Hepatocyte (in vitro differentiated cells): ENCODE measurements at regions not wholly inside any gene's neighbourhood (a gene's known extent, or its start where the extent isn't known, plus 50 kb on each side); places are given as distances from the start of the nearest gene placed in this dataset.

Source experiments
- CTCF ChIP-seq: fragments of 200-600 bp; sonication (generic); IDR thresholded peaks from 2 replicates; pipeline ENCODE4 v1.5.1; 2016; ENCODE audit warnings: antibody characterized with exemption, mild to moderate bottlenecking; ENCODE audit not compliant: poor library complexity
- EZH2 ChIP-seq: fragments of 200-600 bp; sonication (generic); IDR thresholded peaks from 2 replicates; pipeline ENCODE4 v1.6.1; 2016; ENCODE audit warnings: antibody characterized with exemption, mild to moderate bottlenecking, borderline replicate concordance

- TF ChIP-seq CTCF (no peak), EZH2 (no peak)
These were observed 273.5 kb upstream of the IRX2 start for GRCh38 chr5:3024976-3025375.
